ENCODE measurements at regions not wholly inside any gene's neighbourhood (a gene's known extent, or its start where the extent isn't known, plus 50 kb on each side); places are given as distances from the start of the nearest gene placed in this dataset.
"Not testable (repeated sequence)": the region's sequence is repeated elsewhere in the genome, so short reads cannot be mapped to it uniquely, and the experiment has no call there.

DNA sequence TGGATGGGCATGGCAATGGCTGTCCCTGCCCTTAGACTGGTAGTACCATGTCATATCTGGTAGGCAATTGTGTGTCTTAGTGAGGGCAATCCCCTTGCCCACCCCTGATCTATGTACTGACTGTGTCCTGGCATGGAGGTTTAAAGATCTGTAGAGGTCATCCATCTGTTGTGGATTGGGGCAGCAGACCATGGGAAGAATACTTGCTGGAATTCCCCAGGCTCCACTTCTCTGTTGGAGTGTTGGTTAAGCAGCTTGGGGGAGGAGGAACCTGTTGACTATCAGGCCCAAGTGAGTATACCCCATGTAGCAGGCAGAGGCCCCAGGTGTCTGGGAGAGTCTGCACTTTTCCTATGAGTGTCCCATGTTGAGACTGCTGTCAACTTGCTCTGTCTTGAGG, 246.7 kb upstream of the DIPK2B start:
- DNase-seq = no peak

GRCh38 chrX:45445745-45446412, 245.2 kb upstream of the DIPK2B start:
- no peak for DNase-seq

- DNase-seq = no peak
Observed at GRCh38 chrX:45437186-45437585, 236.5 kb upstream of the DIPK2B start.

GRCh38 chrX:45435481-45435880, 234.8 kb upstream of the DIPK2B start:
- no peak for DNase-seq

DNA sequence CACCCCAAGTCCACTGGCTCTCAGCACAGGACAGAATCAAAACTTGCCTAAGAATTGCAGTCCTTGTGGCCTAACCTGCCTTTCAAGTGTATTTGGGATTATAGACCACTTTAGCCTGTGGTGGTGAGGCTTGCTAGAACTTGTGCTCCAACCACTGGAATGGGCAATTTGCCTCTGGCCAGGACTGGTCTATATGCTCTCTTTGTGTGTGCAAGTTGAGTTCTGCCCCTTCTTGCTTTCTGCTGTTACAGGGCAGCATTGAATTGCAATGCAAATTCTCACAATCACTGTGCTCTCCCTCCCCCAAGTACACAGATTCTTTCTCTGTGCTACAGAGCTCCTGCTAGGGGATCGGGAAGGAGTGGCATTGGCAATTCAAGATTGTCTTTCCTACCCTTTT, 233.6 kb upstream of the DIPK2B start:
- no peak for DNase-seq

GRCh38 chrX:45428831-45429230, 228.2 kb upstream of the DIPK2B start:
- DNase-seq = no peak

- no peak for DNase-seq
Observed at GRCh38 chrX:45424326-45424725, 223.7 kb upstream of the DIPK2B start.

- DNase-seq = no peak
Observed at GRCh38 chrX:45422216-45422925, 221.7 kb upstream of the DIPK2B start.

GRCh38 chrX:45421806-45422205, 221.1 kb upstream of the DIPK2B start:
- no peak for DNase-seq

- DNase-seq = no peak
Observed at GRCh38 chrX:45404206-45404605, 203.5 kb upstream of the DIPK2B start.

- DNase-seq = no peak
Observed at GRCh38 chrX:45401923-45402322, 201.2 kb upstream of the DIPK2B start.

GRCh38 chrX:45400951-45401725, 200.5 kb upstream of the DIPK2B start:
- not testable (repeated sequence) for DNase-seq

DNA sequence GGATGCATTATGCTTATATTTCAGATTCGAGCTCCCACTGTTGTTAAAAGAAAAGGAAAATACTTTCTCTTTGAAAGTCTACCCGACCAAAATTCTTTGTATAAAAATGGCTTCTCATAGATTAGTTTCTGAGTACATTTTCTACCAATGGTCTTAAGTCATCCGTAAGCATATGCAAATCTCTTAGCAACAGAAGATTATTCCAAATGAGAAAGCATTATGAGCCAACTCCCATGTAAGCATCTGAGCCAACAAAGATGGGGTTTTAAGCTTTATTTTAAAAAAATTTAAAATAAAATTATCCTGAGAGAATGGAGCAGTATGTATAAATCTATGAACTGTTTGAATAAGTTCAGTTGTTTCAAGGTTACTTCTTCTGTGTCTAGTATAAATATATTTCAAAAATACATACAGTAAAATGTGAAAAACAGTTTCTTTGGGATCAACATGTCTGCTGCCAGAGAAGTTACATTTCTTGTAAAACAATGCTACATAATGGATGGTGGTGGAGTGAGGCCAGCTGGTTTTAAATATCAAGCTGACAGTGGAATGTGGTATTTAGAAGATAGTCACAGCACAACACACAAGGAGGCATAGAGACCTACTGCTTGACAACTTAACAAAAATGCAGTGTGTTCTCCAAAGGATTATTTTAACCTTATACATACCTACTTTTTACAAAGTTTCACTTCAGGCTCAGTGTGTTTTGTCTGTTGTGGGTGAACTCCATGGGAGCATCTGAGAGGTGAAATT, 199.5 kb upstream of the DIPK2B start:
- DNase-seq = no peak

- DNase-seq = no peak
Observed at GRCh38 chrX:45385757-45386156, 185.1 kb upstream of the DIPK2B start.

DNA sequence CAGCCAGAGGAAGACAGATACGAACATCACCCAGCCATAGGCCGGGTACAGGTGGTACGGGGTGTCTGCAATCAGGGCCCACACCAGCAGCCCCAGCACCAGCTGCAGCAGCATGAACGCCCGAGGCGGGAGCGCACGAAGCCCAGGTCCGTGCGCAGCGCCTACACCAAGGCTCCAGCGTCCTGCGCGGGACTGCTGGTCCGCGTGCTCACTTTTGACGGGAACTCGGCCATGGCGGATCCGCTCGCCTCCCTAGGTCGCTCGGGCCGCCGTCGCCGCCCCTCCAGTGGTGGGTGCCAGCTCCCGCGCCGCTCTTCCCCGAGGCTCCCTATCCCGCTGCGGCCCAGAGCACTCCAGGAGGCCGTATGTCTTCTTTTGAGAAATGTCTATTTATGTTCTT, 181.2 kb upstream of the DIPK2B start:
- DNase-seq = no peak

- no peak for DNase-seq
Observed at GRCh38 chrX:45381366-45381765, 180.7 kb upstream of the DIPK2B start.

- no peak for DNase-seq
Observed at GRCh38 chrX:45379236-45379635, 178.6 kb upstream of the DIPK2B start.

DNA sequence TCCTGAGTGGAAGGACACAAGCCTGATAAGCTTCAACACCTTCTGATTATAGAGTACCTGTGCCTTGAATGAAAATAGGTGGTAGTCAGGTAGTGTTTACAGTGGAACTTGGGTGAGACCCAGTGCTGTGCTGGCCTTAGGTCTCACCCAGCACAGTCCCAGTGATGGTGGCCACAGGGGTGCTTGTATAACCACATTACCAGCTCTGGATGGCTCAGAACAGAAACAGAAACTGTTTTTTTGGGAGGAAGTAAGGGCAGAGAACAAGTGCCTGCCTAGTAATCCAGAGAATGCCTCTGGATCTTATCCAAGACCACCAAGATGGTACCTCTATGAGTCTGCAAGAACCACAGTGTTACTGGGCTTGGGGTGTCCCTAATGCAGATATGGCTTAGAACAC, 171.5 kb upstream of the DIPK2B start:
- no peak for DNase-seq

- DNase-seq = no peak
Observed at GRCh38 chrX:45368705-45369104, 168.0 kb upstream of the DIPK2B start.

DNA sequence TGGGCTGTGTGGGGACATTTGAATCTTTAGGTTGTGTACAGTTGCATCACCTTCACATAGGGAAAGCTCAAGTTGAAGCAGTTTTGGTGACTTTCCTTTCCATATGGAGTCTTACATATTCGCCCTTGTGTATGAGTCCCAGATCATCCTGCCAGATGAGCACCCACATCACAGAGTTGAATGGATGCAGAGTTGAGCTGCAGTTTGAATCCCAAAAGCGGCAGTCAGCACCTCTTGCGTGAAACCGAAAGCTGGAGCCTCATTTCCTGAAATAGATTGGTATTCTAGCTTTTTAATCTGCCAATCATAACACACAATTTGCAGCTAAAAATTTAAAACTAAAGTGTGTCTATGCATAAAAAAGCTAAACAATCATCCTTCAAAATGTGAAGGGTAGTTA, 162.9 kb upstream of the DIPK2B start:
- DNase-seq = no peak

DNA sequence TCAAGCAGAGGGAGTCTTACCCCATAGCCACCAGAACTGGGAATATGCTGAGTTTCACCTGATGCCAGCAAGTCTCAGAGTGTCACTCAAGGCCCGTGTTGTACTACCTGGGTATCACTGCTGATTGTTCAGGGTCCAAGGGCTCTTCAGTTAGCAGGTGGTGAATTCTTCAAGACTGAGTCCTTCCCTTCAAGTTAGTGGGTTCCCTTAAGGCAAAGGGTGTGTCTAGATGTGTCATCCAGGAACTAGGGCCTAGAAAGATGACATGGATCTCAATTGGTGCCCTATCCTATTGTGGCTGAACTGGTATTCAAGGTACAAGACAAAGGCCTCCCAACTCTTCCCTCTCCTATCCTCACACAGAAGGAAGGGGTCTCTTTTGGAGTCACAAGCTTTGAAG, 159.9 kb upstream of the DIPK2B start:
- DNase-seq = no peak

GRCh38 chrX:45358392-45358791, 157.7 kb upstream of the DIPK2B start:
- DNase-seq = no peak

DNA sequence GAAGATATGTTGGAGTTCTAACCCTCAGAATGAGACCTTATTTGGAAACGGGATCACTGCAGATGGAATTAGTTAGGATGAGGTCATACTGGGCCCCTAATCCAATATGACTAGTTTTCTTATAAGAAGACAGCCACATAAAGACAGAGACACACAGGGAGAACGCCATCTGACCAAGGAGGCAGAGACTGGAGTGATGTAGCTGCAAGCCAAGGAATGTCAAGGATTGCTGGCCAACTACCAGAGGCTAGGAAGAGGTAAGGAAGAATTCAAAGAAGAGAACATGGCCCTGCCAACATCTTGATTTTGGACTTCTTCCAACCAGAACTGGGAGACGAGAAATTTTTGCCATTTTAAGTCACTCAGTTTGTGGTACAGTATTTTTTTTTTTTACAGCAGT, 152.8 kb upstream of the DIPK2B start:
- DNase-seq = no peak
